ENCODE measurements at regions not wholly inside any gene's neighbourhood (a gene's known extent, or its start where the extent isn't known, plus 50 kb on each side); places are given as distances from the start of the nearest gene placed in this dataset.

GRCh38 chr1:82625537-82625936, 824.8 kb downstream of the ADGRL2 start:
- TF ChIP-seq POLR2A (IDR thresholded peaks at IDR 0.05) (no peak), CTCF (IDR thresholded peaks at IDR 0.05) (no peak)

Measured in adrenal gland (tissue), 5 donors.